ENCODE measurements at regions not wholly inside any gene's neighbourhood (a gene's known extent, or its start where the extent isn't known, plus 50 kb on each side); places are given as distances from the start of the nearest gene placed in this dataset.

DNA sequence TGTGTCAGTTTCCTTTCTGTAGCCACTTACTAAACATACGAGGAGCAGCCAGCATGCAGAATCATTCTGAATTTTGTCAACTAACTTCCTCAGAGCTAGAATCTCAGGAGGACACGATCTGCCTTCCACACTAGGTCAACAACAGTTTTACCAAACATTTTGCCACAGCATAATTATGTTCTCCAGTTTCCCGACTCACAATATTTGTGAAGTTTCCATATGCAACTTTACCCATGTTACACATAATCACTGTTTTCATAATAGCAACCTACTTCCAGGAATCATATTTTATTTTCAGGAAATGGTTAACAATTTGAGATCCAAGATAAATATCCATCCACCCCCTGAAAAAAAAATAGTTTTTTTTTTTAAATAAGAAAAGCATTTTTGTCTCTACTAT, 595.0 kb downstream of the PYDC2 start:
- WGBS, 3 donors, result 41 to 61% (median 56%) methylated on average over 3 of the region's 3 CpGs

DNA sequence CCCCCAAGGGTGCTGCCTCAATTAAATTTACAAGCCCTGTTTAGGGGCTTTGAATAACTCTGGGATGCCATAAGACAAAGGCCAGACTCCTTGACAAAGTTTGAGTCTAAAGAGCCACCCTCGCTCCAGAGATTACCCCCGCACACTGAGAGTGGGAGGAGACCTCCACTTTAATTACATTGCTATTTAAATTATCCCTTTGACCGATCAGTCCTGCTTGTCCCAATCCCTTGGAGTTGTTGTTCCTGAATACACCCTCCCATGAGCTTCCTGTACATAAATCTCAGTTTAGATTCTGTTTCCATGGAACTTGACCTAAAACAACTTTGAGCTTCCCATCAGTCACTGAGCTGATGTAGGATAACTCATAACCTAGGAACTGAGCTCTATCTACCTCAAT, 596.3 kb downstream of the PYDC2 start:
- Histone ChIP-seq H3K27ac (no peak overlapping the region), H3K27me3 (ENCODE audit: insufficient read depth in 3 of 3, low read length in 2 of 3) (no peaks in the 10 kb centered on the region), H3K9me3 (no peaks in the 10 kb centered on the region), H3K4me3 (no peak overlapping the region), H3K4me1 (no peaks in the 10 kb centered on the region), H3K36me3 (ENCODE audit: insufficient read depth in 1 of 2, low read depth in 1 of 2) (no peaks in the 10 kb centered on the region)
- TF ChIP-seq, protein P1, sequence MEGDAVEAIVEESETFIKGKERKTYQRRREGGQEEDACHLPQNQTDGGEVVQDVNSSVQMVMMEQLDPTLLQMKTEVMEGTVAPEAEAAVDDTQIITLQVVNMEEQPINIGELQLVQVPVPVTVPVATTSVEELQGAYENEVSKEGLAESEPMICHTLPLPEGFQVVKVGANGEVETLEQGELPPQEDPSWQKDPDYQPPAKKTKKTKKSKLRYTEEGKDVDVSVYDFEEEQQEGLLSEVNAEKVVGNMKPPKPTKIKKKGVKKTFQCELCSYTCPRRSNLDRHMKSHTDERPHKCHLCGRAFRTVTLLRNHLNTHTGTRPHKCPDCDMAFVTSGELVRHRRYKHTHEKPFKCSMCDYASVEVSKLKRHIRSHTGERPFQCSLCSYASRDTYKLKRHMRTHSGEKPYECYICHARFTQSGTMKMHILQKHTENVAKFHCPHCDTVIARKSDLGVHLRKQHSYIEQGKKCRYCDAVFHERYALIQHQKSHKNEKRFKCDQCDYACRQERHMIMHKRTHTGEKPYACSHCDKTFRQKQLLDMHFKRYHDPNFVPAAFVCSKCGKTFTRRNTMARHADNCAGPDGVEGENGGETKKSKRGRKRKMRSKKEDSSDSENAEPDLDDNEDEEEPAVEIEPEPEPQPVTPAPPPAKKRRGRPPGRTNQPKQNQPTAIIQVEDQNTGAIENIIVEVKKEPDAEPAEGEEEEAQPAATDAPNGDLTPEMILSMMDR (IDR thresholded peaks at IDR 0.05), result no peak
- ATAC-seq, result no peak
- DNase-seq, result no peak
- WGBS, 3 donors, result 48 to 58% (median 50%) methylated on average over 3 of the region's 3 CpGs
- intact Hi-C loops (cut with DNase I), result no loop called here

More for the DNA sequence above, 595.0 kb downstream of the PYDC2 start:
- H3K4me1 ChIP-seq, result no peaks in the 10 kb centered on the region
- intact Hi-C loops (cut with DNase I), result no loop called here
- no peak overlapping the region for H3K4me3 ChIP-seq
- DNase-seq, result no peak
- H3K9me3 ChIP-seq, result no peaks in the 10 kb centered on the region
- no peaks in the 10 kb centered on the region for H3K36me3 ChIP-seq (ENCODE audit: insufficient read depth in 1 of 2, low read depth in 1 of 2)
- TF ChIP-seq, protein P1 (IDR thresholded peaks at IDR 0.05), result no peak
- H3K27ac ChIP-seq, result no peak overlapping the region
- ATAC-seq, result no peak
- H3K27me3 ChIP-seq (ENCODE audit: insufficient read depth in 3 of 3, low read length in 2 of 3), result no peaks in the 10 kb centered on the region

DNA sequence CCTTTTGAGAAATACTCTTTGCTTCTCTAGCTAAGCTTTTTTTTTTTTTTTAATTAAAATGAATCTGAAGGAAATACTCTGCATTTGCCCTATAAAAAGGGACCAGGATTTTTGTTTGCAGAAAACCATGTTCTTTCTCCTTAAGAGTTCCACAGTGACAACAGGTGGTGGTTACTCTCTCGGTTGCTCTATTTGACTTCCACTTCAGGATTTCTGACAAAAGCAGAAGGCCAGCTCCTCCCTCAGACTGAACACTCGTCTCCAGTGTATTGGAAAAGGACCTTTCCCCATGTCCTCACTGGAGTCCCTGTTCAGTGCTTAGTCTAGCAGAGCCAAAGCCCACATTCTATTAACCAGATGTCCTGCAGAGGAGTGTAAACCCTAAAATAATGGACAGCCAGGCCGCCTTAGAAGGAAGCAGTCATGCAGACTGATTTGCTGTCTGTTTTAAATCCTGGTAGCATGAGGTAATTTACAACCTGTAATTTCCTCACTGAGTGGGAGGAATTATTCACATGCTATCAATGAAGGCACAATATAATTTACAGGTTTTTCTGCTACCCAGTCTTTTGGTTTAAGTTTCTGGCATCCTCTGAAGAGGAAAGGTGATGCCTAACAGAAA, 599.3 kb downstream of the PYDC2 start:
- H3K27ac ChIP-seq, result no peak overlapping the region
- WGBS, 3 donors, result 19 to 26% (median 24%) methylated on average over 3 of the region's 3 CpGs
- no peaks in the 10 kb centered on the region for H3K27me3 ChIP-seq (ENCODE audit: insufficient read depth in 3 of 3, low read length in 2 of 3)
- H3K9me3 ChIP-seq, result no peaks in the 10 kb centered on the region
- DNase-seq (no peak), ATAC-seq (no peak)
- H3K4me1 ChIP-seq, result no peaks in the 10 kb centered on the region
- H3K4me3 ChIP-seq, result no peak overlapping the region
- TF ChIP-seq, protein P1 (IDR thresholded peaks at IDR 0.05), result no peak
- intact Hi-C loops (cut with DNase I), result no loop called here
- no peaks in the 10 kb centered on the region for H3K36me3 ChIP-seq (ENCODE audit: insufficient read depth in 1 of 2, low read depth in 1 of 2)

DNA sequence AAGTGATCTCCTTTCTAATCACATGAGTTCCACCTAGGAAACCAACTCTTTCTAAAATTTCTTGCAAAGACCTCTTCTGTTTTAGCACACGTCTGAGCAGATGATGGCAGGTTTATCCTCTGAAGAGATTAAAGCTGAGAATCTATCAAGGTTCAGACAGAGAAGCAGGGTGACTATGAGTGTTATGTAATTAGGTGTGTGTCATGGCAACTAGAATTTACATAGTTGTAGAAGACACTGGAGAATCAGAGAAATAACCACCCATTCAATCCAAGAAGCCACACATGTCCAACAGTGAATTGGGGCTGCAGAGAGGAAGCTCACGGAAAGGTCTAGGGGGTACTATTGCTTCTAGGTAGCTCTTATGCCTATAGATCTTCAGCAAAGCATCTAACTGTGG, 600.5 kb downstream of the PYDC2 start:
- H3K27me3 ChIP-seq (ENCODE audit: insufficient read depth in 3 of 3, low read length in 2 of 3), result no peaks in the 10 kb centered on the region
- TF ChIP-seq, protein P1 (IDR thresholded peaks at IDR 0.05), result no peak
- no peaks in the 10 kb centered on the region for H3K9me3 ChIP-seq
- H3K36me3 ChIP-seq (ENCODE audit: insufficient read depth in 1 of 2, low read depth in 1 of 2), result no peaks in the 10 kb centered on the region
- H3K27ac ChIP-seq, result no peak overlapping the region
- intact Hi-C loops (cut with DNase I), result no loop called here
- 82 to 88% (median 88%) methylated on average over 2 of the region's 2 CpGs for WGBS, 3 donors
- ATAC-seq (no peak), DNase-seq (no peak)
- H3K4me1 ChIP-seq, result no peaks in the 10 kb centered on the region
- no peak overlapping the region for H3K4me3 ChIP-seq

DNA sequence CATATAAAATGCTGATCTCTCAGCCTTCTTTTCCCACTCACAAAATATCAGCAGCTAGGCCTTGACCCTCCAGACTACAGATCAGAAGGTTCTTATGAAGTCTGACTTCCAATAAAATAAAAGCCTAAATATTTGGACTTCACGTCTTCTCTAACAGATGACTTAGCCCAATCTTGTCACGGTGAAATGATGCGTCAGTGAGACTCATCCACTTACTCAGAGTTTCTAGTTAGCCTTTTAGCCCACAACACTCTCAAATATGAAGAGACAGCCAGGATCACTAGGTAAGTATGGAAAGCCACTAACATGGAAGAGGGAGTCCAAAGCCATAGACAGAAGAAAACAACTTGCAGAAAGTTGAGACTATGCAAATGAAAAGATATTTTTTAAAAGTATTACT, 601.2 kb downstream of the PYDC2 start:
- Histone ChIP-seq H3K36me3 (ENCODE audit: insufficient read depth in 1 of 2, low read depth in 1 of 2) (no peaks in the 10 kb centered on the region), H3K27ac (no peak overlapping the region), H3K4me1 (no peaks in the 10 kb centered on the region), H3K27me3 (ENCODE audit: insufficient read depth in 3 of 3, low read length in 2 of 3) (no peaks in the 10 kb centered on the region), H3K9me3 (no peaks in the 10 kb centered on the region), H3K4me3 (no peak overlapping the region)
- no peak for DNase-seq
- intact Hi-C loops (cut with DNase I), result no loop called here
- 54 to 94% (median 54%) methylated on average over 3 of the region's 3 CpGs for WGBS, 3 donors
- TF ChIP-seq, protein P1 (IDR thresholded peaks at IDR 0.05), result no peak
- ATAC-seq, result no peak
